ENCODE measurements at regions not wholly inside any gene's neighbourhood (a gene's known extent, or its start where the extent isn't known, plus 50 kb on each side); places are given as distances from the start of the nearest gene placed in this dataset.

- no peak for TF ChIP-seq TCF7L2 (IDR thresholded peaks at IDR 0.05; ENCODE audit: low read depth, low read length)
- no peak for TF ChIP-seq POLR2AphosphoS5 (IDR thresholded peaks at IDR 0.05; ENCODE audit: low read depth, low read length)
- TF ChIP-seq, protein P1, sequence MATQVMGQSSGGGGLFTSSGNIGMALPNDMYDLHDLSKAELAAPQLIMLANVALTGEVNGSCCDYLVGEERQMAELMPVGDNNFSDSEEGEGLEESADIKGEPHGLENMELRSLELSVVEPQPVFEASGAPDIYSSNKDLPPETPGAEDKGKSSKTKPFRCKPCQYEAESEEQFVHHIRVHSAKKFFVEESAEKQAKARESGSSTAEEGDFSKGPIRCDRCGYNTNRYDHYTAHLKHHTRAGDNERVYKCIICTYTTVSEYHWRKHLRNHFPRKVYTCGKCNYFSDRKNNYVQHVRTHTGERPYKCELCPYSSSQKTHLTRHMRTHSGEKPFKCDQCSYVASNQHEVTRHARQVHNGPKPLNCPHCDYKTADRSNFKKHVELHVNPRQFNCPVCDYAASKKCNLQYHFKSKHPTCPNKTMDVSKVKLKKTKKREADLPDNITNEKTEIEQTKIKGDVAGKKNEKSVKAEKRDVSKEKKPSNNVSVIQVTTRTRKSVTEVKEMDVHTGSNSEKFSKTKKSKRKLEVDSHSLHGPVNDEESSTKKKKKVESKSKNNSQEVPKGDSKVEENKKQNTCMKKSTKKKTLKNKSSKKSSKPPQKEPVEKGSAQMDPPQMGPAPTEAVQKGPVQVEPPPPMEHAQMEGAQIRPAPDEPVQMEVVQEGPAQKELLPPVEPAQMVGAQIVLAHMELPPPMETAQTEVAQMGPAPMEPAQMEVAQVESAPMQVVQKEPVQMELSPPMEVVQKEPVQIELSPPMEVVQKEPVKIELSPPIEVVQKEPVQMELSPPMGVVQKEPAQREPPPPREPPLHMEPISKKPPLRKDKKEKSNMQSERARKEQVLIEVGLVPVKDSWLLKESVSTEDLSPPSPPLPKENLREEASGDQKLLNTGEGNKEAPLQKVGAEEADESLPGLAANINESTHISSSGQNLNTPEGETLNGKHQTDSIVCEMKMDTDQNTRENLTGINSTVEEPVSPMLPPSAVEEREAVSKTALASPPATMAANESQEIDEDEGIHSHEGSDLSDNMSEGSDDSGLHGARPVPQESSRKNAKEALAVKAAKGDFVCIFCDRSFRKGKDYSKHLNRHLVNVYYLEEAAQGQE (IDR thresholded peaks at IDR 0.05; ENCODE audit: insufficient read depth in 1 of 2, low read depth in 2 of 2, low read length in 1 of 2), result no peak
- no peak for TF ChIP-seq SIN3A (IDR thresholded peaks at IDR 0.05; ENCODE audit: borderline replicate concordance, insufficient read depth, low read depth, low read length)
- TF ChIP-seq CTCF (IDR thresholded peaks at IDR 0.05), result no peak
- in situ Hi-C loops (cut with HindIII; ENCODE audit: low pct_unique_long_range_greater_than_20kb, low sequenced_read_pairs) (no loop called here), intact Hi-C loops (cut with micrococcal nuclease; ENCODE audit: unreplicated experiment) (no loop called here)
- H3K27me3 ChIP-seq (ENCODE audit: control insufficient read depth, insufficient read depth, low read length), result no peaks in the 10 kb centered on the region
- ATAC-seq (no peak), DNase-seq (ENCODE audit: low read depth, low spot score) (no peak)
- ChIA-PET CTCF (no interaction called here), POLR2A (no interaction called here)
- H3K4me1 ChIP-seq (ENCODE audit: control insufficient read depth, insufficient read depth, low read length), result no peaks in the 10 kb centered on the region
- H3K36me3 ChIP-seq (ENCODE audit: control insufficient read depth, insufficient read depth, low read length), result no peaks in the 10 kb centered on the region
- H3K27ac ChIP-seq (ENCODE audit: low read length), result no peak overlapping the region
- H3K4me3 ChIP-seq (ENCODE audit: low read depth in 2 of 2, low read length in 2 of 2), result no peak overlapping the region
- no peaks in the 10 kb centered on the region for H3K9me3 ChIP-seq (ENCODE audit: control insufficient read depth, insufficient read depth, low read depth, low read length)
- BruUV-seq (replicated peaks), result no TSS peak
These were observed 131.8 kb upstream of the S100G start for GRCh38 chrX:16518131-16518530.

DNA sequence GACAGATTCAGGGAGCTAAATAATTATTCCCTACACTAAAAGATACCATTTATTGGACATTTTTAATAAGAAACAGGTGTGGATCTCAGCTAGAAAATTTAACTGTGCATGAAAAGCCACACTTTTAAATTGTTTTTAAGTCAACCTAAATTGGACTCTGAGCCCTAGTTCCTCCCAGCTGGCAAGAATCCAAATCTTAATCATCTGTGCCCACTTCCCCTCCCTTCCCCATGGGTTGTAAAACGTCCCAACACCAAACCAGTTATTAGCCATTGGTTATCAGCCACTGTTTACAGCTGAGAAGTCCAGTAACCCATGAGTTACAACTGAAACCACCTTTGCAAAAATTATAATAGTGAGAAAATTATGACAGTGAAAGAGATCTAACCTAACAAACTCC, 125.6 kb upstream of the S100G start:
- ChIA-PET CTCF (no interaction called here), POLR2A (no interaction called here)
- no peak for DNase-seq (ENCODE audit: low read depth, low spot score)
- no peaks in the 10 kb centered on the region for H3K27me3 ChIP-seq (ENCODE audit: control insufficient read depth, insufficient read depth, low read length)
- no peaks in the 10 kb centered on the region for H3K36me3 ChIP-seq (ENCODE audit: control insufficient read depth, insufficient read depth, low read length)
- BruUV-seq (replicated peaks), result no TSS peak
- no peak overlapping the region for H3K27ac ChIP-seq (ENCODE audit: low read length)
- no peak for ATAC-seq
- intact Hi-C loops (cut with micrococcal nuclease; ENCODE audit: unreplicated experiment) (no loop called here), in situ Hi-C loops (cut with HindIII; ENCODE audit: low pct_unique_long_range_greater_than_20kb, low sequenced_read_pairs) (no loop called here)
- TF ChIP-seq TCF7L2 (IDR thresholded peaks at IDR 0.05; ENCODE audit: low read depth, low read length), result no peak
- TF ChIP-seq SIN3A (IDR thresholded peaks at IDR 0.05; ENCODE audit: borderline replicate concordance, insufficient read depth, low read depth, low read length), result no peak
- no peak for TF ChIP-seq CTCF (IDR thresholded peaks at IDR 0.05)
- TF ChIP-seq POLR2AphosphoS5 (IDR thresholded peaks at IDR 0.05; ENCODE audit: low read depth, low read length), result no peak
- TF ChIP-seq, protein P1 (IDR thresholded peaks at IDR 0.05; ENCODE audit: insufficient read depth in 1 of 2, low read depth in 2 of 2, low read length in 1 of 2), result no peak
- no peaks in the 10 kb centered on the region for H3K9me3 ChIP-seq (ENCODE audit: control insufficient read depth, insufficient read depth, low read depth, low read length)
- no peaks in the 10 kb centered on the region for H3K4me1 ChIP-seq (ENCODE audit: control insufficient read depth, insufficient read depth, low read length)
- no peak overlapping the region for H3K4me3 ChIP-seq (ENCODE audit: low read depth in 2 of 2, low read length in 2 of 2)
